WERI-Rb-1 (cell line): ENCODE measurements at regions not wholly inside any gene's neighbourhood (a gene's known extent, or its start where the extent isn't known, plus 50 kb on each side); places are given as distances from the start of the nearest gene placed in this dataset.

Experiments
- DNase-seq: peaks from one replicate; pipeline ENCODE4 v3.0.0-alpha.2; 2020
- H3K27ac ChIP-seq: fragments of 250-450 bp; sonication (Bioruptor Pico); 2 replicates; pipeline ENCODE4 v1.5.1; 2020; ENCODE audit warnings: mild to moderate bottlenecking, moderate library complexity
- H3K27me3 ChIP-seq: fragments of 250-450 bp; sonication (Bioruptor Pico); 2 replicates; pipeline ENCODE4 v1.5.1; 2021; ENCODE audit warnings: mild to moderate bottlenecking, low read depth, moderate library complexity; ENCODE audit not compliant: insufficient read depth, severe bottlenecking
- H3K36me3 ChIP-seq: fragments of 250-450 bp; sonication (Bioruptor Pico); 2 replicates; pipeline ENCODE4 v1.5.1; 2020; ENCODE audit warnings: mild to moderate bottlenecking, moderate library complexity
- H3K4me3 ChIP-seq: 2 replicates; pipeline ENCODE4 v1.5.1; 2011; ENCODE audit warnings: low read depth, mild to moderate bottlenecking, control low read depth, low read length
- H3K9me3 ChIP-seq: fragments of 250-450 bp; sonication (Bioruptor Pico); 2 replicates; pipeline ENCODE4 v1.5.1; 2021; ENCODE audit warnings: mild to moderate bottlenecking, moderate library complexity; ENCODE audit not compliant: severe bottlenecking
- CTCF ChIP-seq: IDR thresholded peaks from 2 replicates; pipeline ENCODE4 v1.5.1; 2011; ENCODE audit warnings: low read depth, mild to moderate bottlenecking, control low read depth, inconsistent platforms, low read length

GRCh38 chr22:46087336-46087690 is 63.0 kb upstream of the PPARA start:
- no peak for TF ChIP-seq CTCF
- Histone ChIP-seq H3K9me3 (no peaks in the 10 kb centered on the region), H3K36me3 (no peaks in the 10 kb centered on the region; the same call in 1 of the 2 replicates), H3K4me3 (no peak overlapping the region), H3K27me3 (no peaks in the 10 kb centered on the region), H3K27ac (no peak overlapping the region)
- DNase-seq, result no peak

DNA sequence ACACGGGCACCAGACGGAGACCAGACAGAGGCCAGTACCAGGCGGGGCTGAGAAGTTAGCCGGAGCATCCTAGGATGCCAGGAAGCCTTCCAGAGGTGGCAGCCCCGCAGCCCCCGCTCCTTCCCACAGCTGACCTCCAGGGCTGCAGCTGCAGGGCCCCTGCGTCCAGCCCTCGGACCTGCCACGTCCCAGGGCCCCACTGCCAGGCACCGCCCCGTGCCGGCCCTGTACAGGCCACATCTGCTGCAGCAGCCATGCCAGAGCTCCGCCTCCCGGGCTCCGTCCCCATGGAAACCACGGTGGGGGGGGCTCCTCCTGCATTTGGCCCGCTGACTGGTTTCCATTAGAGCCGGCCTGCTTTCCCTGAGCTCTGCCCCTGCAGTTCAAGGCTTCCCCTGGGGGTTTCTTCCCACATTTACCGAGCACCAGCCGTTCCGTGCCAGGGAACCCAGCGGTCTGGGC is 62.5 kb upstream of the PPARA start:
- no peak for TF ChIP-seq CTCF
- Histone ChIP-seq H3K27me3 (no peaks in the 10 kb centered on the region), H3K36me3 (no peaks in the 10 kb centered on the region; the same call in 1 of the 2 replicates), H3K9me3 (no peaks in the 10 kb centered on the region), H3K27ac (no peak overlapping the region), H3K4me3 (no peak overlapping the region)
- peak; percentile 26 for DNase-seq

DNA sequence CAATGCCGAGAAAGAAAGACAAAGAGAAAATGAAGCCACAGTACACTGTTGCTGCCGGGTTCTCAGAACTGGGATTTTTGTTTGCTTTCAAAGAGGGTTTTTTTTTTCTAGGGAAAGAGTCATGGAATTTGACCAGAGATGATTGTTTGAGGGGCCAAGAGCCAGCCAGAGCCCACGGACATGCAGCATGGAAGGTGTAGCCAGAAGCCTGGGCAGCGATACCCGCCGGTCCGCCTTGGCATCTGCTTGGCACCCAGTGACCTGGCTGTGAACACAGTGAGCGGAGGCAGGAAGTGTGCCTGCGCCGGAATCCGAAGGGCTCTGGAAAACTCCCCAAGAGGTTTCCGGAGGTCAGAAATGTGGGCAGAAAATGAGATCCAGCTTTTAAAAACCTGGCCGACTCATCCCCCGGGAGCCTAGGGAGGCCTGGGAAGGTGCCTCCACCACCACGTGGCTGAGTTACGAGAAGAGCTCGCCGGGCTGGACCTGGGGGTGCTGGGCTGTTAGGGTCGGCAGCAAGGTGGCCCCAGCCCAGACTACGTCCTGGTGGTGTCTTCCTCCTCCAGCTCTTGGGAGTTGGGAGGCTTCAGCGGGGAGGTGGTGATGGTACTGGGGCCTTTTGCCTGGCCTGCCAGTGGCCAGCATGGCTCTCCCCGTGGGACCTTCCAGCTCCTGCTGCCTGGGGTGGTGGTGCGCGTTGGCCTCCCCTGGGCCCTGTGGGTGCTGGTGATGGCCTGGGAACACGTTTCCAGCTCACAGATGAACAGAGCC is 61.6 kb upstream of the PPARA start:
- no peaks in the 10 kb centered on the region for H3K9me3 ChIP-seq
- H3K36me3 ChIP-seq, result no peaks in the 10 kb centered on the region; the same call in 1 of the 2 replicates
- no peak for TF ChIP-seq CTCF
- no peaks in the 10 kb centered on the region for H3K27me3 ChIP-seq
- H3K27ac ChIP-seq, result no peak overlapping the region
- no peak overlapping the region for H3K4me3 ChIP-seq
- DNase-seq, result no peak

DNA sequence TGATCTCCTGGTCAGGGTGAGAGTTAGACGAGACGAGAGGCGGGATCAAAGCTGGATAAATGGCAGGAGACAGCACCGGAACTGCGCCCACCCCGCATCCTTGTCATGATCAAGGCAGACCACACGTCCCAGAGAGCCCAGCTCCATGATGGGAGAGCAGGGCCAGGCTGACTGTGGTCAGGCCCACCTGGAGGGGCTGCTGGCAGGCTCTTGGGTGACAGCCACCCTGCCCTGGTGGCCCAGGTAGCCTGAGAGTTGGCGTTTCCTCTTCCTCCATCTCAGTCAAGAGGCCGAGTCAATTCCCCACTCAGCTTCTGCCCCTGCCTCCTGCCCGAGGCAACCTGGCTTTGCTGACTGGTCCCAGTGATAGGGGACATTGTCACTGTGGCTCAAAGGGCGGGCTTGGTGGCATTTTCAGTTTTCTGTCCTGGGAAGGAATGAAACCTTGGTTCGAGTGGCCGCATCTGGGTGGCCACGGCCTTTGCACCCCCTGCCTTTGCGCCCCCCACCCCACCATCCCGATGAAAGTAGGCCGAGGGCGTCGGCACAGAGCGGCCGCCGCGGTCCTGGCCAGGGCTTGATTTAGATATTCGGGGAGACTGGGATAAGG is 60.8 kb upstream of the PPARA start:
- H3K9me3 ChIP-seq, result no peaks in the 10 kb centered on the region
- TF ChIP-seq CTCF, result no peak
- peak overlapping the region; percentile 17; the same call in 1 of the 2 replicates for H3K27ac ChIP-seq
- DNase-seq, result no peak
- no peaks in the 10 kb centered on the region; the same call in 1 of the 2 replicates for H3K36me3 ChIP-seq
- no peaks in the 10 kb centered on the region for H3K27me3 ChIP-seq
- no peak overlapping the region for H3K4me3 ChIP-seq

DNA sequence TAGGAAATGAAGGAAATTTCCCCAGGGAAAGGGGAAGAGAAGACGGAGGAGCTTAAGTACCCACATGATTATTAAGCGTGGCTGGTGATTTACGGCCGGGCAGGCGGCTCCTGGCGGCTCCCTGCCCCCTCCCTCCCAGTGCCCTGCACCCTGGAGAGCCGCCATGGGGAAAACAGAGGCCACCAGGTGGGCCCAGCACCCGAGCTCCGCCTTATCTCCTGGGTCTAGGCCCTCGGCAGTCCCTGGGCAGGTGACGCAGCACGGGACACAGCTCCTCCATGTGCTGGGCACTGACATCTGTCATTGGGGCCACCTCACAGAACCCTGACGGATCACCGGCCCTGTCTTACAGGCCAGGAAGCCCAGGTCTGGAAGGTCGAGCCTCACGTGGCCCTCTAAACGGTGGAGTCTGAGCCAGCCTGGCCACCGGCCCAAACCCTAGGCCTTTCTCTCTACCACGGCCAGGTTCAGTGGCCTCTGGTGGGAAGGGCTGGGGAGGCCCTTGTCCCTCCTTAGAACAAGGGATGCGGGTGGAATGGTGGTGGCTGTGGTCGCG is 60.2 kb upstream of the PPARA start:
- Histone ChIP-seq H3K27me3 (no peaks in the 10 kb centered on the region), H3K36me3 (no peaks in the 10 kb centered on the region; the same call in 1 of the 2 replicates), H3K4me3 (no peak overlapping the region), H3K27ac (peak overlapping the region; percentile 33), H3K9me3 (no peaks in the 10 kb centered on the region)
- TF ChIP-seq CTCF, result no peak
- peak; percentile 54 for DNase-seq
